H1 (cell line): ENCODE measurements at regions not wholly inside any gene's neighbourhood (a gene's known extent, or its start where the extent isn't known, plus 50 kb on each side); places are given as distances from the start of the nearest gene placed in this dataset.

Experiments
- CTCF ChIA-PET: fragments of 300-600 bp; sonication (Branson Sonifier 250); formaldehyde crosslinking; loops from one replicate; lab custom pipeline; 2021; ENCODE audit not compliant: partially characterized antibody; lab: Charles Lee
- POLR2A ChIA-PET: fragments of 300-600 bp; sonication (Branson Sonifier 250); formaldehyde crosslinking; loops from one replicate; lab custom pipeline; 2021; ENCODE audit warnings: inconsistent platforms; ENCODE audit not compliant: partially characterized antibody; lab: Charles Lee
- DNase-seq, 2 experiments: peaks; one replicate each; pipeline versions ENCODE4 v3.0.0 to v3.0.0-alpha.2; 2010 to 2022; ENCODE audit warnings: low spot score in 2 of 2, low read depth in 1 of 2, mixed read lengths in 1 of 2
- FAIRE-seq: peaks from 2 replicates; lab custom pipeline; 2011; peaks lifted over from hg19 to GRCh38; lab: Jason Lieb, UNC
- H2AFZ ChIP-seq: 2 replicates; pipeline ENCODE4 v1.8.1; 2012; ENCODE audit warnings: low read length, inconsistent platforms
- H2AK5ac ChIP-seq: 2 replicates; pipeline ENCODE4 v1.6.1; 2013; ENCODE audit warnings: low read depth, low read length
- H2BK120ac ChIP-seq: replicated peaks from 2 replicates; pipeline ENCODE3; 2013; ENCODE audit warnings: low read depth, low read length, inconsistent platforms
- H2BK12ac ChIP-seq: 2 replicates; pipeline ENCODE4 v1.6.1; 2013; ENCODE audit warnings: low read depth, low read length
- H2BK15ac ChIP-seq: 2 replicates; pipeline ENCODE4 v1.6.1; 2013; ENCODE audit warnings: low read length
- H2BK20ac ChIP-seq: 2 replicates; pipeline ENCODE4 v1.6.1; 2013; ENCODE audit warnings: low read length
- H2BK5ac ChIP-seq: 2 replicates; pipeline ENCODE4 v1.6.1; 2013; ENCODE audit warnings: low read depth, low read length
- H3K14ac ChIP-seq: 2 replicates; pipeline ENCODE4 v1.6.1; 2013; ENCODE audit warnings: inconsistent platforms; ENCODE audit not compliant: insufficient read length
- H3K18ac ChIP-seq: 2 replicates; pipeline ENCODE4 v1.6.1; 2013; ENCODE audit warnings: low read length; ENCODE audit errors: extremely low read depth
- H3K23ac ChIP-seq: 2 replicates; pipeline ENCODE4 v1.6.1; 2013; ENCODE audit warnings: inconsistent platforms; ENCODE audit not compliant: insufficient read length
- H3K23me2 ChIP-seq: 2 replicates; pipeline ENCODE4 v1.6.1; 2013; ENCODE audit warnings: low read depth, low read length
- H3K27ac ChIP-seq: 2 replicates; pipeline ENCODE4 v1.6.1; 2011; ENCODE audit warnings: low read depth, low read length, inconsistent platforms
- H3K27me3 ChIP-seq, 4 experiments: replicated peaks in 1 of 4; 1 replicate in 1 of 4; 2 replicates in 3 of 4; pipeline versions ENCODE4 v1.6.1 to v1.8.1; 2011 to 2013; ENCODE audit warnings: low read length in 3 of 4, mild to moderate bottlenecking in 3 of 4, inconsistent platforms in 2 of 4, mixed read lengths in 2 of 4, moderate library complexity in 1 of 4; ENCODE audit not compliant: control insufficient read depth in 3 of 4, insufficient read depth in 3 of 4; ENCODE audit errors: extremely low read depth in 1 of 4
- H3K36me3 ChIP-seq, 4 experiments: 2 replicates each; pipeline versions ENCODE4 v1.6.1 to v1.8.1; 2011 to 2013; ENCODE audit warnings: mild to moderate bottlenecking in 4 of 4, low read length in 3 of 4, moderate library complexity in 2 of 4, control low read depth in 1 of 4, inconsistent platforms in 1 of 4; ENCODE audit not compliant: insufficient read depth in 4 of 4, control insufficient read depth in 2 of 4
- H3K4ac ChIP-seq: replicated peaks from 2 replicates; pipeline ENCODE3; 2013; ENCODE audit warnings: low read length, low read depth, mixed read lengths, inconsistent platforms; ENCODE audit not compliant: insufficient read length
- H3K4me1 ChIP-seq, 4 experiments: replicated peaks in 1 of 4; 1 replicate in 1 of 4; 2 replicates in 3 of 4; pipeline versions ENCODE4 v1.6.1 to v1.8.1; 2011 to 2013; ENCODE audit warnings: low read length in 3 of 4, inconsistent platforms in 2 of 4, mixed read lengths in 1 of 4; ENCODE audit not compliant: insufficient read depth in 4 of 4, control insufficient read depth in 3 of 4
- H3K4me2 ChIP-seq, 2 experiments: 2 replicates each; pipeline versions ENCODE4 v1.6.1 to v1.8.1; 2011 to 2013; ENCODE audit warnings: low read depth in 2 of 2, low read length in 2 of 2, control low read depth in 1 of 2, inconsistent platforms in 1 of 2, mild to moderate bottlenecking in 1 of 2; ENCODE audit not compliant: insufficient read depth in 1 of 2
- H3K4me3 ChIP-seq, 4 experiments: fragments of 200-600, 300-600 bp in 1 of 4; sonication (generic), shearing (Covaris generic), sonication (Bioruptor Twin) in 1 of 4; 2 replicates each; pipeline versions ENCODE4 v1.5.1 to v1.8.1; 2011 to 2016; ENCODE audit warnings: low read length in 4 of 4, low read depth in 3 of 4, control low read depth in 2 of 4, inconsistent platforms in 2 of 4, mild to moderate bottlenecking in 2 of 4, mixed read lengths in 1 of 4, moderate library complexity in 1 of 4; ENCODE audit not compliant: insufficient read depth in 2 of 4; ENCODE audit errors: extremely low read depth in 1 of 4
- H3K56ac ChIP-seq: replicated peaks from 2 replicates; pipeline ENCODE3; 2013; ENCODE audit warnings: low read depth, mild to moderate bottlenecking, mixed read lengths, low read length, inconsistent platforms; ENCODE audit not compliant: insufficient read length
- H3K79me1 ChIP-seq: 2 replicates; pipeline ENCODE4 v1.6.1; 2013; ENCODE audit warnings: low read depth, low read length, control low read depth
- H3K79me2 ChIP-seq, 2 experiments: 2 replicates each; pipeline versions ENCODE4 v1.6.1 to v1.8.1; 2012 to 2013; ENCODE audit warnings: low read length in 2 of 2, mild to moderate bottlenecking in 2 of 2, inconsistent platforms in 1 of 2; ENCODE audit not compliant: insufficient read depth in 2 of 2, control insufficient read depth in 1 of 2
- H3K9ac ChIP-seq, 4 experiments: replicated peaks in 1 of 4; 1 replicate in 1 of 4; 2 replicates in 3 of 4; pipeline versions ENCODE4 v1.6.1 to v1.8.1; 2011 to 2013; ENCODE audit warnings: low read depth in 3 of 4, low read length in 3 of 4, control low read depth in 2 of 4, mild to moderate bottlenecking in 2 of 4, moderate library complexity in 2 of 4, inconsistent platforms in 1 of 4; ENCODE audit errors: extremely low read depth in 1 of 4
- H3K9me3 ChIP-seq, 2 experiments: 2 replicates each; pipeline versions ENCODE4 v1.6.1 to v1.8.1; 2012 to 2013; ENCODE audit warnings: mild to moderate bottlenecking in 2 of 2, moderate library complexity in 2 of 2, control low read depth in 1 of 2, inconsistent platforms in 1 of 2, low read depth in 1 of 2, low read length in 1 of 2, mixed read lengths in 1 of 2; ENCODE audit not compliant: insufficient read depth in 2 of 2
- H4K20me1 ChIP-seq, 2 experiments: replicated peaks in 1 of 2; 2 replicates each; pipeline versions ENCODE3 to v1.8.1; 2011 to 2013; ENCODE audit warnings: inconsistent platforms in 2 of 2, low read length in 2 of 2, mild to moderate bottlenecking in 1 of 2; ENCODE audit not compliant: insufficient read depth in 2 of 2, control insufficient read depth in 1 of 2
- H4K5ac ChIP-seq: 2 replicates; pipeline ENCODE4 v1.6.1; 2013; ENCODE audit warnings: low read length, low read depth, mixed read lengths, inconsistent platforms; ENCODE audit not compliant: insufficient read length
- H4K8ac ChIP-seq: 2 replicates; pipeline ENCODE4 v1.8.0; 2013; ENCODE audit warnings: mild to moderate bottlenecking, moderate library complexity, low read length, inconsistent platforms; ENCODE audit not compliant: insufficient read depth; ENCODE audit errors: extremely low read depth
- H4K91ac ChIP-seq: replicated peaks from 2 replicates; pipeline ENCODE3; 2013; ENCODE audit warnings: low read length, mixed read lengths, inconsistent platforms; ENCODE audit not compliant: insufficient read length
- BCL11A ChIP-seq, 2 experiments: IDR thresholded peaks; one replicate each; pipeline ENCODE4 v1.6.1; 2011; ENCODE audit warnings: low read depth in 2 of 2, low read length in 2 of 2, mild to moderate bottlenecking in 2 of 2
- MAFK ChIP-seq: IDR thresholded peaks from 2 replicates; pipeline ENCODE4 v1.6.1; 2012; ENCODE audit warnings: low read depth, mild to moderate bottlenecking, improper control_type of control experiment, low read length
- NANOG ChIP-seq: IDR thresholded peaks from 2 replicates; pipeline ENCODE4 v1.6.1; 2011; ENCODE audit warnings: low read length, low read depth, mild to moderate bottlenecking, inconsistent platforms; ENCODE audit not compliant: insufficient read depth, poor library complexity, severe bottlenecking
- RFX5 ChIP-seq: IDR thresholded peaks from 2 replicates; pipeline ENCODE4 v1.6.1; 2011; ENCODE audit warnings: low read depth, low read length, improper control_type of control experiment, borderline replicate concordance
- RXRA ChIP-seq: IDR thresholded peaks from 2 replicates; pipeline ENCODE4 v1.6.1; 2011; ENCODE audit warnings: low read depth, mild to moderate bottlenecking, low read length, moderate library complexity; ENCODE audit not compliant: insufficient read depth
- SP2 ChIP-seq: IDR thresholded peaks from 2 replicates; pipeline ENCODE4 v1.6.1; 2012; ENCODE audit warnings: mild to moderate bottlenecking, low read length, inconsistent platforms
- TCF12 ChIP-seq: IDR thresholded peaks from 2 replicates; pipeline ENCODE4 v1.6.1; 2011; ENCODE audit warnings: low read depth, mild to moderate bottlenecking, low read length
- TEAD4 ChIP-seq: IDR thresholded peaks from 2 replicates; pipeline ENCODE4 v1.6.1; 2012; ENCODE audit warnings: low read depth, low read length, inconsistent platforms, mixed read lengths
- WGBS, 2 experiments: shearing (Covaris generic) in 1 of 2; methylation state at CpG; one replicate each; pipeline versions ENCODE4 v1.1.6 to v1.1.7; 2013 to 2015; ENCODE audit warnings: low lambda C conversion rate in 2 of 2, mixed read lengths in 2 of 2, inconsistent platforms in 1 of 2, low coverage in 1 of 2, missing lambda C conversion rate in 1 of 2; ENCODE audit not compliant: insufficient replicate concordance in 2 of 2, insufficient coverage in 1 of 2, insufficient read length in 1 of 2; ENCODE audit errors: extremely low coverage in 1 of 2, missing lambda C conversion rate in 1 of 2; 5-methylcytosine and 5-hydroxymethylcytosine counted together

- Histone ChIP-seq H3K56ac (no peak overlapping the region), H3K27ac (no peak overlapping the region), H3K36me3 (no peaks in the 10 kb centered on the region), H3K9ac (no peak overlapping the region), H2BK12ac (no peak overlapping the region), H3K23me2 (no peaks in the 10 kb centered on the region), H3K79me2 (no peaks in the 10 kb centered on the region), H3K14ac (no peak overlapping the region), H2BK120ac (no peak overlapping the region), H4K91ac (no peak overlapping the region), H3K23ac (no peak overlapping the region), H3K27me3 (no peaks in the 10 kb centered on the region), H4K20me1 (no peaks in the 10 kb centered on the region), H2BK5ac (no peak overlapping the region), H3K9me3 (no peaks in the 10 kb centered on the region), H3K4me1 (no peaks in the 10 kb centered on the region), H2BK15ac (no peak overlapping the region), H2AK5ac (no peak overlapping the region), H2AFZ (no peak overlapping the region), H4K5ac (no peak overlapping the region), H3K18ac (no peak overlapping the region), H4K8ac (no peak overlapping the region), H3K4me2 (no peak overlapping the region), H3K4me3 (no peak overlapping the region), H3K4ac (no peak overlapping the region), H3K79me1 (no peaks in the 10 kb centered on the region), H2BK20ac (no peak overlapping the region)
- FAIRE-seq = no peak
- no peak for DNase-seq
- CTCF ChIA-PET = interaction anchor here (1.5 to 1.9 kb wide), 3 partner anchors 27 to 227 kb away, joined by 4 to 5 read pairs (median 4); no protein-coding TSS in a partner anchor
- WGBS, 2 experiments = 95% methylated on average over 2 of the region's 2 CpGs; no CpG with 5 or more reads in 1 of the 2 experiments
- POLR2A ChIA-PET = no interaction called here
- no peak for TF ChIP-seq RXRA
- TF ChIP-seq TCF12 = no peak
- TF ChIP-seq TEAD4 = no peak
- no peak for TF ChIP-seq RFX5
- no peak for TF ChIP-seq NANOG
- no peak for TF ChIP-seq SP2
- TF ChIP-seq BCL11A (IDR thresholded peaks at IDR 0.05; ENCODE audit: low read depth in 2 of 2, low read length in 2 of 2) = no peak
- no peak for TF ChIP-seq MAFK
Measured at GRCh38 chrX:16435399-16435986, 214.5 kb upstream of the S100G start.
